ENCODE measurements at regions not wholly inside any gene's neighbourhood (a gene's known extent, or its start where the extent isn't known, plus 50 kb on each side); places are given as distances from the start of the nearest gene placed in this dataset.
"Not testable (repeated sequence)": the region's sequence is repeated elsewhere in the genome, so short reads cannot be mapped to it uniquely, and the experiment has no call there.

DNA sequence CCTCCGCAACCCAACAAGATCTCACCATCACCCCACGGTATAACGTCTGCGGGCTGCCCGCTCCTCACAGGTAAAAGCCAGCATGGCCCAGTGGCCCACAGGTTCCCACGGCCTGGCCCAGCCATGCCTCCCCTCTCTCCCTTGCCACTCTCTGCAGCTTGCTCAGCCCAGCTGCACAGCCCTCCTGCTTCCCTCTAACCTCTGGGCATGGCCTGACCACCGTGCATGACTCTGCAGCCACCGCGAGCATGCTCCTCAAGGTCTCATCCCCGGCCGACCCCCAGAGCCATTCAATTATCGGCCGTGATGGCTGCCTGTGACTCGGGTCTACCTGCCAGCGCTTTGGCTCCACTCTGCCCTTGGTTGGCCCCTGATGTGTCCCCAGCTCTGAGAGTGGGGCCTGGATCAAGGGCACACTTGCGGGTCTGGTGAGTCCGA, 185.5 kb downstream of the CTTN start:
- in situ Hi-C loops (cut with HindIII; ENCODE audit: low sequenced_read_pairs) = no loop called here

DNA sequence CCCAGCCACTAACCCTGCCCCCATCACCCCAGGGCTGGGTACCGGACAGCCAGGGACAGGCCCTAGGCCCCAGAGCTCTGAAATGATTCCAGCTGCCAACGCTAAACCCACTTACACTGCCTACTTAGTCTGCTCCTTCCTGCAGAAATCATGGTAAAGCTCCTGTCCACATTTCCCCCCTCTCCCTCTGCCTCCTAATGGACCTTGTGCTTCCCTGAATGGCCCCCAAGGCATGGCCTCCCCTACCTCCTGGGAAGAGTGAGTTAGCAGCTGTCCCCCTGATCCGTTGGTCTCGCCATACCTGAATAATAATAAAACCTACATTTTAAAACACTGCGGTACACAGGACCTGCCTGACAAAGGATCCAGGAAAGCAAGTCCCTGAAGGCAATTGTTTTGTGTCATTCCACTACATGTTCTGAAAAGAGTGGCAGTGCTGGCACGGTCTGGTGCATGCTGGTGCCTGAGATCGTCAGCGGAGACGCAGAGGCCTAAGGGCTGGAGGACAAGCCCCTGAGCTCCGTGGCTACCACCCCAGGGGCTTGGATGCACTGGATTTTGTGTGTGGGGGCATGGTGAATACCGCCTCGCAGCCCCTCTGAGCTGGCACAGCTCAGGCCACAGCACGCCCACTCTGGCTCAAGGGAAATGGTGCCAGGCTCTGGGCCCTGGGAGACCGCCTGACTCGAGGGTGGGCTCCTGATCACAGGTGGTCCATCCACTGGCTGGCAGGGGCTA, 186.3 kb downstream of the CTTN start:
- in situ Hi-C loops (cut with HindIII; ENCODE audit: low sequenced_read_pairs) = no loop called here

DNA sequence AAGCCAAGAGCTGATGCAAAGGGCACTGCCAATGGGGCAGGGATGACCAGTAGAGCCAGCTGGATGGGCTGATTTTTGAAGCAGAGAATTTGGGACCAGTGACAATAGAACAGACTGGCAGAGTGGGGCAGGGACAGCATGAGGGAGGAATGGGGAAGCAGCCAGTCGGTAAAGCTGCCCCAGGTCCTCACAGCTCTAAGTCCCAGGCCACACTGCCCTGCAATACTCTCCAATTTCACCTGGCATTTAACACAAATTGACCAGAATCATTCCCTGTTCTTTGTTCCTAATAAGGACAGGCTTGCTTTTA, 186.9 kb downstream of the CTTN start:
- in situ Hi-C loops (cut with HindIII; ENCODE audit: low sequenced_read_pairs) = no loop called here

DNA sequence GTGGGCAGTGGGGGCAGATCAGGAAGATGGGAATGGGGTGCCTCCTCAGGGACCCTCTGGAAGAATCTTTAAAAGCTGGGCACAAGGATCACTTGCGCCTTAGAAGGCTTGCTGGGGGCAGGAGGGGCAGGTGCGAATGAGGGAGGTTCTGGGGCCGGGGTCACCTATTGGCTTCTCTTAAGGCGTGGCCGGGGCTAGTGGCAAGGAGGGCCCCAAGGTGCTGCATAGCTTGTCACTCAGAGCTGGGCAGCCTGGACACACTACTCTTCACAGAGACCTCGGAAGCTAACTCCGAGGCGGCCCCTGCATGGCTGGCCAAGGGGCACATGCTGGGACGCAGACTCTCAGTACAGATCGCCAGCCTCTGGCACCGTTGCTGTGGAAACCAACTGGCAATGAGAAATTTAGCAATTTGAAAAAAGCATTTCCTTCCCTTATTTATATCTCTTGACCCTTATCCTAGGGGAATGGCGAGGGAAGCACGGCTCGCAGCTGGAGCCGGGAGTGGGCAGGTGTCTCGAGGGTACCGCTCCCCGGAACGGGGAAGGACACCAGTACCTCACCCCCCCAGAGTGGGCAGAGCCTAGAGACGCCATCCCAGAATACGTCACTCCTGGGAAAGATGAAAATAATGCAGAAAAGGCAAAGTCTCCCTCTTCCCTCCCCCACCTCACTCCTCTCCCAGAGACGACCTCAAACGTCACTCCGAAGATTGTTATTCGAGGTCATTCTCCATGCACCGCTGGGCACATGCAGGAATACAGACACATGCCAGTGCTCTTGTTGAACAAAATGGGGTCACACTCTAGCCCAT, 188.1 kb downstream of the CTTN start:
- in situ Hi-C loops (cut with HindIII; ENCODE audit: low sequenced_read_pairs) = no loop called here

DNA sequence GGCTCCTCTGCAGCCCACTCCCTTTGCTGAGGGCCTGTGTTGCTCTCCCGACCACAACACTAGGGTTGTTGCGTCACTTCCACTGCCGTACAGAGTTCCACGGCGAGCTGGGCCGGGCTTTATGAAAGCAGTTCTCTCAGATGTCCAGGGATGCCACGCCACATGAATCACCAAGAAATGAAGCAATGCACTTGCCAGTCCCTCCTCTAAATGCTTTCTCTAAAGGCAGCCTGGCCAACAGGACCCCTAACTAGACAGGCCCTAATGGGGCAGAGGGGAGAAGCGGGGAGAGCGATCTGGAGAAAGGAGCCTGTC, 188.7 kb downstream of the CTTN start:
- in situ Hi-C loops (cut with HindIII; ENCODE audit: low sequenced_read_pairs) = no loop called here

DNA sequence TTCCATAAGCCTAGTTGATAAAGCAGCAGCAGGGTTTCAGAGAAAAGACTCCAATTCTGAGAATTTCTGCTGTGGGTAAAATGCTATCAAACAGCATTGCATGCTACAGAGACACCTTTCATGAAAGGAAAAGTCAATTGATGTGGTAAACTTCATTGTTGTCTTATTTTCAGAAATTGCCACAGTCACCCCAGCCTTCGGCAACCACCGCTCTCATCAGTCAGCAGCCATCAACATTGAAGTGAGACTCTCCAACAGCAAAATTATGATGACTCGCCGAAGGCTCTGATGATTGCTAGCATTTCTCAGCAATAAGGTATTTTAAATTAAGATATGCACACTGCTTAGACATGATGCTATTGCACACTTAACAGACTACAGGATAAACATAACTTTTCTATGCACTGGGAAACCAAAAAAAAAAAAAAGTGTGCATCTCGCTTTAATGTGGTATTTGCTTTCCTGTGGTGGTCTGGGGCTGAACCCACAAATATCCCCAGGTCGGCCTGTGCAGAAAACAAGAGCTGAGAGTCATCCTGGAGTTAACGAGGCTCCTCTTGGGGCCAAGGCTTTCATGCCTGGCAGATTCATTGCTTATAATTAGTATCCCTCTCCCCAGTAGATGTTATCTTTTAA, 192.1 kb downstream of the CTTN start:
- in situ Hi-C loops (cut with HindIII; ENCODE audit: low sequenced_read_pairs) = no loop called here

DNA sequence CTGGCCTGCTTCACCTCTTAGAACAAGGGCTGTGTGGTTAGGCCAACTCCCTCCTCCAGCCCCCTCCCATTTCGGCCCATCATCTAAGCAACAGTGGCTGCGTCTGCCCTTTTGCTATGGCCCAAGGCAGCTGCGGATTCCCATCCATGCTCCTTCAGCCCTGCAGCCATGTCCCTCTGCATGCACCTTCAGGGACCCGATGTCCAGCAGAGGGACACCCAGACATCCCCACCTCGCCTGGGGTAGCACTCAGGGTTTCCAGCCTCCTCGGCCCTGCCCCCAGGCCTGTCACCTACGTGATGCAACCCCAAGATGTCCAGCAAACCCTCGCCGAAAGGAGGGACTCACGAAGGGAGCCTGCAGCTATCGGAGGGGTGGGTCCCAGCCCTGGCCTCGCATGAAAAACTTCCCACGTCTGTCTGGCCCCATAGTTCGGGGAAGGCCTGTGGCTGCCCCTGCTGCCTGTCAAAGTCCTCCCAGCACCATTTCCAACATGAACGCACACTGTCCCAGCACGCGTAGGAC, 194.4 kb downstream of the CTTN start:
- in situ Hi-C loops (cut with HindIII; ENCODE audit: low sequenced_read_pairs) = no loop called here

DNA sequence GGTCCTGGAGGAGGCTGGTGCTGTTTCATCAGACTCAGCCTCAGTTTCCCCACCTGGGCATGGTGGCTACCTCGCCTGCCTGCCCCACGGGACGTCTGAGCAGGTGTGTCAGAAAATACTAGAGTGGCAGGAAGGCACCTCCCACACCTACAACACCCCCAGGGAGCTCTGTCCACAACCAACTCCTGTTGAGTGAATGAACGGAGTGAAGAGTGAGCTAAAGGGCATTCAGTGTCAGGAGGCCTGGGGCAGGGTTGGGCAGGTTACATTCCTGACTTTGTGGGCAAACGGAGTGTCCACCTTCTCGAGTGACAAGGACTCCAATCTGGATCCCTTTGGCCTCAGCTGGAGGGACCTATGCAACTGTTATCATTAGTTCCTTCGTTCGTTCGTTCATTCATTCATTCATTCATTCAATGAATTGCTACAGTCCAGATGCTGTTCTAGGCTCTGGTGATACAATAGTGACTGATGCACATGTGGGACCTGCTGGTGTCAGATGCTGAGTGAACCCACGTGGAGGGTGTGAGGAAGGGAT, 195.2 kb downstream of the CTTN start:
- in situ Hi-C loops (cut with HindIII; ENCODE audit: low sequenced_read_pairs) = no loop called here

DNA sequence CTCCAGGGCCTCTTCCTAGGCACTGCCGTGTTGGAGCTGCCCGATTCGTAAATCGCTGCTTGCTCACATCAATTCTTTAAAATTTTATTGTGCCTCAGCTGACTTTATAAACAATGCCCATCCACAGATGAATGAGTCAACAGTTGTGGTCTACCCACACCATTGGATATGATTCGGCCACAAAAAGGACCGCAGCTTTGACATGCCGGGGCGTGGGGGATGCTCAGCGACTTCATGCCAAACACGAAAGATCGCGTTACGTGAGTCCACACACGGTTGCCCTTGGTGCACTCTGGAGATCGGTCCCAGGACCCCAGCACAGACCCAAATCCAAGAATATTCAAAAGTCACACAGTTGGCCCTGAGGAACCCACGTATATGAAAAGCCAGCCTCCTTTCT, 195.7 kb downstream of the CTTN start:
- in situ Hi-C loops (cut with HindIII; ENCODE audit: low sequenced_read_pairs) = no loop called here

DNA sequence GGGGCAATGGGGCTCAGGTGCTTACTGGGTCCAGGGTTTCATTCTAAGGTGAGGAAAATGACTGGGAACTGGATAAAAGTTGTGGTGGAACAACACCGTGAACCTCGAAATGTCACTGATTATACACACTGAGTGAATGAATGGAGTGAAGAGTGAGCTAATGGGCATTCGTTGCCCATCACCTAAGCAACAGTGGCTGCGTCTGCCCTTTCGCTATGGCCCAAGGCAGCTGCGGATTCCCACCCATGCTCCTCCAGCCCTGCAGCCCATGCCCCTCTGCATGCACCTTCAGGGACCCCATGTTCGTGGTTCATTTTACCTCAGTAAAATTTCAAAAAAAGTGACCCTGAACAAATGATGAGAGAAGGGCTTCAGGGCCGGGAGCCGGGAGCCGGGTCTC, 196.3 kb downstream of the CTTN start:
- in situ Hi-C loops (cut with HindIII; ENCODE audit: low sequenced_read_pairs) = no loop called here

DNA sequence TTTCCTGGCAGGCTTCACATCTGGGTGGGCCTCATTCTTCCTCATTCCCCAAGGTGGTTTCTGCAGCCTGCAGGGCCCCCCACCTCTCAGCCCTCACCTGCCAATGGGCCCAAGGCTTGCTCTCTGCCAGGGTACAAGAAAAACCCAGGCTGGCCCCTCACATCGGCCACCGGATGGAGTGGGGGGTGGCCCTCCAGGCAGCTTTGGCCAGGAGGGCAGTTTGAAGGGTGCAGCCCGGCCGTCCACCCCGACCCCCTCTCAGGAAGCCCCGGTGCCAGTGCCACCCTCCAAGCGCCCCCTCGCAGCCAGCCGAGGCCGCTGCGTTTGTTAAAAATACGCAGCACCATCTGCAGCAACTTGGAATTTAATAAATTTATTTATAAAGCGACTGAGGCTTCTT, 196.7 kb downstream of the CTTN start:
- in situ Hi-C loops (cut with HindIII; ENCODE audit: low sequenced_read_pairs) = no loop called here

DNA sequence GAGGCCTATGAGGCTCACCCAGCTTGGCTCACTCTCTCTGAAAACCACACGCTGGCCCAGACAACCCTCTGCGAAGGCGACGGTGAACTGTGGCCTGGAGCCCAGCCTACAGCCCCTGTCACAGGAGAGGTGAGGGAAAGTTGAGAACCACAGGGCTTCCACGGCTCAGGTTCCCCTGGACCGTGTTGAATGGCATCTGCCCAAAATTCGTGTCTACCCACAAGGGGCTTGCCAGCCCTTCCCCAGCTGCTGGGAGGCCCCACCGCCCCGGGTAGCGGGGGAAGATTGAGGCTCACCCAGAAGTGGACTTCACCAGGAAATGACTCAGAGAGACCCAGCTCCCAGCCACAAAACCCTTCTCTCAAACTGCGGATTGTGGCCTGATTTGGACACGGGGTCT, 197.1 kb downstream of the CTTN start:
- in situ Hi-C loops (cut with HindIII; ENCODE audit: low sequenced_read_pairs) = no loop called here

DNA sequence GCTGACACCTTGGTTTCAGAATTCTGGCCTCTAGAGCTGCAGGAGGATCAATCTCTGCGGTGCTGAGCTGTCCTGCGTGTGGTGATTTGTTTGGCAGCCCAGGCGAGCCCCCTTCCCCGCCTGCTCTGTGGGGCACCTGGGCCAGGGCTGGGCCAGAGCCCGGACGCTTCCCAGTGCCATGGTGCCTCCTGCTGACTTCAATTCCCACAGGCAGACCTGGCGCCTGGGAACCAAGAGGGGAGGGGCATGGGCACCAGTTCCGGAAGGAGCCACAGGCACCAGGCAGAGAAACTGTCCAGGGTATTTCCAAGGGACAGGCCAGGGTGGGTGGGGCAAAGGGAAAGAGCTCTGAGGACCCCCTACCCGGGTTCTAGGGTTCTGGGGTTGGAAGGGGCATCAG, 197.8 kb downstream of the CTTN start:
- in situ Hi-C loops (cut with HindIII; ENCODE audit: low sequenced_read_pairs) = no loop called here

DNA sequence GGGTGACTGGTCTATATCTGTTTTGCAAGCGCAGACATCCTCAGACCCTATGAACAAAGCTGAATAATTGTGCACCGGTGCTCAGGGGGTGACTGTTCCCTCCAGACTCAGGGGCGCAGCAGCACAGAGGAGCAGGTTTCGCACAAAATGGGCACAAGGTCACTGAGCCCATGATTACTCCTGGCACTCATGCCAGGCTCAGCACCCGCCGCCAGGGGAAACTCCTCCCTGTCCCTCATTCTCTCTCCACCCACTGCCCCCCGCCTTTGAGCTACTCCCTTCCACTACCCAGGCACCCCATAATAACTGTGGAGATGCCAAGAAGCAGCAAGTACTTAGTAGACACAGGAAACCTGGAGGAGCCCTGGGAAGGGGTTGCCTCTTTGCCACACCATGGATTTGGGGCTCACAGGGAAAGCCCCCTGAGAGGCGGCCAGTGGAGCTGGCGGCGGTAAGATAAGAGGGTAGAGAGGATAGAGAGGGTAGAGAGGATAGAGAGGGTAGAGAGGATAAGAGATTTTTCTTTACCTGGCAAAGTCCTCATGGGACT, 198.8 kb downstream of the CTTN start:
- in situ Hi-C loops (cut with HindIII; ENCODE audit: low sequenced_read_pairs) = no loop called here

DNA sequence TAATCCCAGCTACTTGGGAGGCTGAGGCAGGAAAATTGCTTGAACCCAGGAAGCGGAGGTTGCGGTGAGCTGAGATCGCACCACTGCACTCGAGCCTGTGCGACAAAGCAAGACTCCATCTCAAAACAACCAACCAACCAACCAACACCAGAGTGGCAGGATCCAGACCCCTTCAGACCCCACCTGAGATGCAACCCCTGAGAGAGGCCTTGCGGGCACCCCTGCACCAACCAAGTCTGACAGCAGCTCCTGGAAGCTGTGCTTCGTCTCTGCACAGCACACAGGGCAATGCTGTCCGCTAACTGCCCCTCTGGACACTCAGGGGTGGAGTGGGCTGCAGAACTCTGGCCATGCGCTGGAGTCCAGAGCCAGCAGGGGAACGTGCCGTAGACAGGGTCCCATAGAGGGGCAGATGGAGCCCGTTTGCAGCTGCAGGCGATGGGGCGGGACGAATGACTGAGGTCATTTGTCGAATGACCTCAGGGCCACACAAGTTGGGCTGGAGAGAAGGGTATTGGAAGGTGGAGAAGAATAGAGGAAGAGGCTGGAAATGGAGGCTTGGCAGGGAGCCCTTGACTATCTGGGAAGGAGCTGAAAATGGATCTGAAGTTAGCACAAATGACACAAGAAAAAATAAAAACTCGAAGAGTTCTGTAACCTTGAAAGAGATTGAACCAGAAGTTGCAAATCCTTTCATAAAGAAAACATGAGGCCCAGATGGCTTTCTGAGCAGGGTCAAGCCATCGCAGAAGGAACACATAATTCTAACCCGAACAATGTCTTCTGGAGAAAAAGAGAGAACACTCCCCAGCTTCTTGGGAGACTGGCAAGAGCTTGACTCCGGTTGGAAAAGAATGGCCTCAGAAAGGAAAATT, 199.7 kb downstream of the CTTN start:
- in situ Hi-C loops (cut with HindIII; ENCODE audit: low sequenced_read_pairs) = no loop called here

DNA sequence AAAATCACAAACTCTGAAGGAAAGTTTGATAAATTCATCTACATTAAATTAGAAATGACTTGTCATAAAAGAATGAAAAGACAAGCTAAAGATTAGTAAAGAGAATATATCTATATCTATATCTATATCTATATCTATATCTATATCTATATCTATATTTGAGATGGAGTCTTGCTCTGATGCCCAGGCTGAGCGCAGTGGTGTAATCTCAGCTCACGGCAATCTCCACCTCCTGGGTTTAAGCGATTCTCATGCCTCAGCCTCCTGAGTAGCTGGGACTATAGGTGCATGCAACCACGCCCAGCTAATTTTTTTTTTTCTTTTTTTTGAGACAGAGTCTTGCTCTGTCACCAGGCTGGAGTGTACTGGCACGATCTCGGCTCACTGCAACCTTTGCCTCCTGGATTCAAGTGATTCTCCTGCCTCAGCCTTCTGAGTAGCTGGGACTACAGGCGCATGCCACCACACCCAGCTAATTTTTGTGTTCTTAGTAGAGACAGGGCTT, 202.6 kb downstream of the CTTN start:
- in situ Hi-C loops (cut with HindIII; ENCODE audit: low sequenced_read_pairs) = not testable (repeated sequence)

DNA sequence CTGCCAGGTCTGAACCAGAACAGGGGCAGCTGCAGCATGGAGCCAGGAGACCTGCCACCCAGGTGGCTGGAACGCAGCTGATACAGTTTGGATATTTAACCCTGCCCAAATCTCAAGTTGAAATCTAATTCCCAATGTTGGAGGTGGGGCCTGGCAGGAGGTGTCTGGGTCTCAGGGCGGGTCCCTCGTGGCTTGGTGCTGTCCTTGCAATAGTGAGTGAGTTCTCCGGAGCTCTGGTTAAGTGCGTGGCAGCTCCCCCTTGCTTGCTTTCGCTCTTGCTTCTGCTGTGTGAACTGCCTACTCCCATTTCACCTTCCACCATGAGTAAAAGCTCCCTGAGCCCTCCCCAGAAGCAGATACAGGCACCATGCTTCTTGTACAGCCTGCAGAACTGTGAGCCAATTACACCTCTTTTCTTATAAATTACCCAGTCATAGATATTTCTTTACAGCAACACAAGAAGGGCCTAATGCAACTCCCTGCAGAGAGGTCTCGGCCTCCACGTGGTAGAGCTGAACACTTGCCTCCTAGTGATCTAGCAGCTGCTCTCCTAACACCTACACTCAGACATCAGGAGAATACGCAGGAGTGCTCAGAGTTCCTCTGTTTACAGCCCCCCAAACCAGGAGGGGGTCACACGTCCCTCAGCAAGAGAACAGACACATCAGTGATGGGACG, 203.7 kb downstream of the CTTN start:
- in situ Hi-C loops (cut with HindIII; ENCODE audit: low sequenced_read_pairs) = no loop called here

DNA sequence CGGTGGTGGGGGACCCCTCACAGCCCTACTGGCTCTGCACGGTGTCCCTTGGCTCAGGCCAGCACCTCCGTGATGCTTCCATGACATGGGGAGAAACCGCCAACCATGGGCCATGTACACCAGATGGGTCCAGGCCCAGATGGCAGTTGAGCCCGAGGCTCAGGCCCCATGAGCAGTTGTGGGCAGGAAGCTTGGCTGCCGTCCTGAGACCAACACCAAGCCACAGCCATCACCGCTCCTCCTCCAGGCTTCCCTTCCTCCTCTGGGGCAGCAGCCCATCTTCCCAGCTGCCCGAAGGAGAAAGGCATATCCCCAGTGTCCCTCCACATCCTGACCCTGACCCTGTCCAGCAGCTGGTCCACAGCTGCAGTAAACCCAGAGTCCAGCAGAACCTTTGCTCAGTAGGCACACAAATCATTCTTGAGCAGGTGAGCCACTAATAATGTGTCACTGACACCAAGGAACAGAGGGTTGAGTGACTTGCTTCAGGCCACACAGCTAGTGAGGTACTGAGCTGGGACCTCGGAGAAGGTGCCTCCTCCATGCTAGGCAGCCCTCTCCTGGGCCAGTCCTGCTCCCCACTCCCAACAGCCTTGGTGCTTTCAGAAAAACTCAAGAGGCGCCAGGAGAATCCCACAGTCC, 204.9 kb downstream of the CTTN start:
- in situ Hi-C loops (cut with HindIII; ENCODE audit: low sequenced_read_pairs) = no loop called here

DNA sequence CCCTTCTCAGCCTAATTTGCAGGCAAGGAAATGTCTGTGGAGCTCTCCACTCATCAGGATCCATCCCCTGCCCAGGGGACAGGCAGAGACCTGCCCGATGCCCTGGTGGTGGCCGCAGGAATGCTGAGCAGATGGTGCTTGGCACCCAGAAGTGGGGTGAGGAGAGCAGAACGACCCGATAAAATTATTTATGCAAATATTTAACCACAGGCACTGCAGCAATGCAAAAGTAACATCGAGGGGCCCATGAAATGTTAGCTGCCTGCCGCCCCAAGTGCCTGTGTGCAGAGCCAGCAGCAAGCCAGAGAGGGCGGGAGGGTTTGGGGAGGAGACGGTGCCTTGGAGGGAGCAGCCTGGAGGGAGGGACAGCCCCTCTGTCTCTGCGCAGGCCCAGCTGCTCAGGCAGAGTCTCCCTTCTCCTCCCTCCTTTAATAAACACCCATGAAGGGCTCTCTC, 205.5 kb downstream of the CTTN start:
- in situ Hi-C loops (cut with HindIII; ENCODE audit: low sequenced_read_pairs) = no loop called here
